HK-2 (cell line): ENCODE measurements at regions not wholly inside any gene's neighbourhood (a gene's known extent, or its start where the extent isn't known, plus 50 kb on each side); places are given as distances from the start of the nearest gene placed in this dataset.

Source experiments
- DNase-seq: peaks from one replicate; pipeline ENCODE4 v3.0.0-alpha.2; 2018; ENCODE audit not compliant: unreplicated experiment

DNA sequence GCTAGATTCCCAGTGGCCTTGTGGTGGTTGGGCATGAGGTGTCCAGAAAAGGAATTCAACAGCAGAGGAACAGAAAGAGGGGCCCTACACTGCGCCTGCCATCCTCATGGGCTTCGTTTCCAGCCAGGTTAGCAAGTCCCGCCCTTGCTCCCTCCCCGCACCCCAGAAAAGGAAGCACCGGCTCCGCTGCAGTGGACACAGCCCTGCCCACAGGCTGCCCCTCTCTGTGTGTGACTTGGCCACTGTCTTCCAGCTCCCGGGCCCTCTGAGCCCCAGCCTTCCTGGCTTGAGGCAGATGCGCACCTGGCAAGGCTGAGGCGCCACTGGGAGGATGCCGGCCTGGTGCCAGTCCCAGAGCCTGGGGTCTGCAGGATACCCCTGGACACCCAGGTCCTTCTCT, 305.0 kb upstream of the IRX4 start:
- DNase-seq = no peak

DNA sequence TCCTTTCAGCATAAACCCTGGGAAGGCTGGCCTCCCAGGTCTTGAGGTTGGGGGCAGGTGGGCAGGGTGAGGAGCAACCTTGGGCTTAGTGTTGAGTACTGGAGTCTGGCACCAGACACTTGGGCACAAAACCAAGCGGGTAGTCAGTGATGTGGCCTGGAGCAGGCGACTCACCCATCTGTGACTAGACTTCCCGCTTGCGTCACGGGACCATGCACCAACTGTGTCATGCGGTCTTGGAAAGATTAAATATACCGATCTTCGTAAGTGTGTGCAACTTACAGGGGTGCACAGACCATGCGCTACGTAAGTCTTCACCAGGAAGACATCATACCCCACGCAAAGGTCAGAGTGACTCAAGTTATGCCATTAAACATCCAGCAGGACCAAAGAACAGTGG, 304.4 kb upstream of the IRX4 start:
- no peak for DNase-seq

DNA sequence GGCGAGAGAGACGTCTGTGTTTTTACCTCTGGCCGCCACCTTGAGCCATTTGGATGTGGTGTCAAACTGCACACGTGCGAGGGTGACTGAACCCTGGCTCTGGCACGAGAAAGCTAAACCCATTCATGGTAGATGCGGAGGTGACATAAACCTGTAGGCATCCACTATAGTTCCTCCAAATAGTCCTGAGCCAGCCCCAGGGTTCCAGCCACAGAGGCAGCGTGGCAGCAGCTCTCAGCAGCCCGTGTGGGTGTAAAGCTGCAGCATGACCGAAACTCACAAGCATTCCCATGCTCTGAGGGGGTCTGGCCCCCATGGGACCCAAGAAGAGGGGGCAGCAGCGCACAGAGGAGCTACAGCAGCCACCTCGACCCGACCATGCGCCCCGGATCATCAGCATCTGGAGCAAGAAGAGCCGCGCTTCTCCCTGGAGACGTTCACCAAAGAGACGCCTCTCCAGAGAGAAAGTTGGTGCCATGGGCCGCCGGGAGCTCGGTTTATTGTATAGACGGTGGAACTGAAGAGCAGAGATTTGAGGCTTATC, 303.8 kb upstream of the IRX4 start:
- DNase-seq = no peak

DNA sequence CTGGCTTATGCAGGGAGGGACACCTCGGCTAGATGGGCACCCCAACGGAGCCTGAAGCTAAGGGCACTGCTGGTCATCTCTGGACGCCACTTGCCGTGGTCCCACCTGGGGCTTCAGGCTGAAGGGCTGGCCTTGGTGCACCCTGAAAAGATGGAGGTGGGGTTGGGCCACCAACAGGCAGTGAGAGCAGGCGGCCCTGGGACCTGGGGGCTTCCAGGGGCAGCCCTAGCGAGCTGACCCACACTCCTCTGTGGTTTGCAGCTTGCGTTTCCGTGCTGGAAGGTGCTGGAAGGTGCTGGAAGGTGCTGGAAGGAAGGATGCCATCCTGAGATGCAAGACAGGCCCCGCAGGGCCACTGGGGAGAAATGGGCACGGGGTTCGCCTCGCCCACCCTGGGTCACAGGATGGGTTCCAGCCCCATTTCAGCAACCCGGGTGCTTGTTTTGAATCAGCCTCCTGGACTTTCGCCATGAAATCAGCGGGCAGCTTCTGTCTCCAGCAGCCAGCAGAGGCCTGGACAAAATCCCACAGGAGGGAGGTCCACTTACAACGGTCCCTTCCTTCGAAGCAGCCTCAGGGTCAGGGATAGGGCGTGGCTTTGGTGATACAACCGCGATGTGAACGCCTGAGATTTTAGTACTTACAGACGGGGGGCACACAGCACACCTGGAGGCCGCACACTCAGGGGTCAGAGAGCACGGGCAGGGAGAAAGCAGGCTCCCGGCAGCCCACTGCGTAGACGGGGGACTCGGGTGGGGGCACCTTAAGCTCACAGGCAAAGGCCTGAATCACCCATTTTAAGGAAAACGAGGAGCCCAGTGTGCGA, 303.1 kb upstream of the IRX4 start:
- DNase-seq = no peak

DNA sequence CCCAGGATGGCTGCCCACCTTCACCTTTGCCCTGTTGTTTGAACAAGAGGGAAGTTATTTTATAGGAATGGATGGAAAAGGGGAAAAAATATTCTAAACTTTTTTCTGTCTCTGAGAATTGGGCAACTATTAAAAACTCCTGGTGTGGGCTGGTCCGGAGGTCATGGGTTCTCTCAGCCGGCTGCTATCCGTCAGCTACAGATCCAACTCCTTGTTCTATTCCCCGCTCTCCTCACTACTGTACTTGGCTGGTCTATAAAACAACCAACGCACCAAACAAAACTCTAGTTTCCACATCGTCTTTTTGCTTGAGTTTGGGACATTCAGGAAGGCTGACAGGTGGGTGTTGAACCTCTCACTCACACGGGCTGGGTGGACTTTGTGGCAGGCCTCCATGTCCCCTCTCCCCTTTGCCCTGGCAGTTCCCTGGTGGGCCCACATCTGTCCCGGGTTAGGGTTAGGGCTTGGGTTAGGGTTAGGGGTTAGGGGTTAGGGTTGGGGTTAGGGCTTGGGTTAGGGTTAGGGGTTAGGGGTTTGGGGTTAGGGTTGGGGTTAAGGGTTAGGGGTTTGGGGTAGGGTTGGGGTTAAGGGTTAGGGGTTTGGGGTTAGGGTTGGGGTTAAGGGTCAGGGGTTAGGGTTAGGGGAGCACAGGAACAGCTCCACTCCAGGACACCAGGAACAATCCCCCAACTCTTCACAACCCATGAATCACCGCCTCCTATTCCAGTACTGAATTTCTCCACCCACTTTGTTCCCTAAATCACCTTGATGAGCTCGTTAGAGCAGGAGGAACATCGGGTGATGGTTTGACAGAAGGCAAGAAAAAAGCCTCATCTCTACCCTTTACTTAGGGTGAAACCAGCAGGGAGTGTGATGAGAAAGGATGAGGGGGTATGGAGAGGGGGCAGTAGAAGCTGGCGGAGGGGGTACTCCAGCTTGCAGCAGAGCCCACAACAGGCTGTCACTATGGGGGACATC, 302.1 kb upstream of the IRX4 start:
- DNase-seq = no peak

DNA sequence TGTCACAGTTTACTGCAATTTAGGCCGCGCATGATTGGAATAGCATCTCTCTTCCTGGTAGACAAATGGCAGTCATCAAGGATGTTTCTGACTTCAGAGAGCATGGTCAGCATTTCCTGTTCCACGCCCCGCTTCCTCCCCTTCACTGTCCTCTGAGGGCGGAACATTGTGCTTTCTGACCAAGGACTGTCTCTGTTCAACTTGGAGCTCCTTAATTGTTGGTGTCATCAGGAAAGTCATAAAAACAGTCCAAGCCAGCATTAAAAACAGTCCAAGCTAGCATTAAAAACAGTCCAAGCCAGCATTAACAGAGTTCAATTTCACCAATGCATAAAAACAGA, 301.3 kb upstream of the IRX4 start:
- DNase-seq = no peak

DNA sequence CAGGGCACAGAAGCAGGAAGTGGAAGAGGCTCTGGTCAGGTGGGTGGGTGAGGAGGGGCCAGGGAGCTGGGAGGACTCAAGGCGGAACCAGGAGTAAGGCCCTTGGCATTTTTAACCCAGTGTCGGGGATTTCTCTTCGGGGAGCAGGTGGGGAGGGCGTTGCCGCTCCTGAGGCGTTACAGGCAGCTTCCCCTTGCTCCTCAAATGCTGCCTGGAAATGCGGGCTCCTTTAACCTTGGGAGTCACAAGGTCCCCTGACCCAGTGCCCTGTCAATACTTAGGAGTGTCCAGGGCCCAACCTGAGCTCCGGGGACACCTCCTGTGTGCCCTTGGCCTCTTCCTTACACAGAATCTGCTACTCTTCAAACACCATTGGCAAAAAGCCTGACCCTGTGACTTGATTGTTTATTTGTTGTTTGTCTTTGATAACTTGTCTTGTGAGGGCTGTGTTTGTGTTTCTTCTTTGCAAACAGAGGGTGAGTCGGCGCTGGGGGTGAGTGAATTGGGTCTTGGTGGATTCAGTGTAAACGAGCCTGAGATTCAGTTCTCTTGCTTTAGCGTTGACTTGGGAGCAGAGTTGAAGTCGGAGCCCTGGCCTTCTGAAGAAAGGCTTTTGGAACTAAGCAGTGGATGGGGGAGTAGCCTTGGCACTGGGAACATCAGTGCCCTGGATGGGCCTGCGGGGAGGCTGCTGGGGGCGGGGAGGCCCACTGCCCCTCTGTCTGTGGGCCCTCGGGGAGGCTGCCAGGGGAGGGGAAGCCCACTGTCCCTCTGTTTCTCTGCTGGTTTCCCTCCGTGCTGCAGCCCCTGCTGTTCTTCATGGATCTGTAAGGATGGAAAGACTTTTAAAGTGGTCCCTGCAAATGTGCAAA, 300.7 kb upstream of the IRX4 start:
- no peak for DNase-seq

DNA sequence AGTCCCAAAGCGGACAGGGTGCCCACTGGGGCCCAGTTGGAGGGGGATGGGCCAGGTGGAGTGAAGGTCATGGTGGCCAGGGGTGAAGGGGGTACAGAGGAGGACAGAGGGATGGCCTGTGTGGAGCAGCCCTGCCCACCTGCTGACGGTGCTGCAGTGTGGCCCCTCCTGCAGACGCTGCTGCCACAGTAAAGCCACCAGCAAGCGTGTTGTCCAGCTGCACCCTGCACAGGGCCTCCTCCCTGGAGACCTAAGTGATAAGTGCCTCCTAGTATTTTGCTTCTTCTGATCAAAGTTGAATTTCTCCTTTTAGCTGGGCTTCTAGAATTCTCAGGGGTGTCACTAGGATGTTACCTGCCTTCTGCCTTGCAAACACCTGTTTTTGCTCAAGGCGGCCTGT, 299.3 kb upstream of the IRX4 start:
- no peak for DNase-seq

DNA sequence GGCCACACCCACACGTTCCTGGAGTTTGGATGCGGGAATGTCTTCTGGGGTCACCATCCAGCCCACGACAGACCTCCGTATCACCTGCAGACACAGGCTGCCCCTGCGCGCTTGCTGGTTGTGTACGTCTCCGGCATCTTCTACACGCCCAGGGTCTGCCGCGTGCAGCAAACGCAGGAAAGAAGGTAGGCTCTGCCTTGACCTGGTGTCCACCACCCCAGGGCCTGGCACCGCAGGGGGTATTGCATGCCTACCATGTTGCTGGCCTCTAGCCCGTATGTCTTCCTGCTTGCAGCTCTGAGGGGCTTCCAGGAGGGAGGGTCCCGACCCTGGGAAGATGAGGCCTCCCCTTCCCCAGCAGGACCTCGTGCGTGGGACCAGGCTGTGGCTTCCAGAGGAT, 298.8 kb upstream of the IRX4 start:
- DNase-seq = no peak

DNA sequence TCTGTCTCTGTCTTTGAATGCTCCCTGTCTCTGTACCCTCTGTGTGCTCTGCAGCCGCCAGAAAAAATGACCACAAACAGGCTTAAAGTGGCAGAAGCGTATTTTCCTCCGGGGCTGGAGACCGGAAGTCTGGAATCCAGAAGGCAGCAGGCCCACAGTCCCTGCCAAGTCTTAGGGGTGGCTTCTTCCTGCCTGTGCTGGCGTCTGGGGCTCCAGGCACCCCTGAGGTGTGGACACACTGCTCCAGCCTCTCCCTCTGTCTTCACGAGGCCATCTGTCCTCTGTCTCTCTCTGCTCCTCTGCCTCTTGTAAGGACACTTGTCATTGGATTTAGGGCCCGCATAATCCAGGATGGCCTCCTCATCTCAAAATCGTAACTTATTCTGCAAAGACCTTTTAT, 298.4 kb upstream of the IRX4 start:
- DNase-seq = no peak

DNA sequence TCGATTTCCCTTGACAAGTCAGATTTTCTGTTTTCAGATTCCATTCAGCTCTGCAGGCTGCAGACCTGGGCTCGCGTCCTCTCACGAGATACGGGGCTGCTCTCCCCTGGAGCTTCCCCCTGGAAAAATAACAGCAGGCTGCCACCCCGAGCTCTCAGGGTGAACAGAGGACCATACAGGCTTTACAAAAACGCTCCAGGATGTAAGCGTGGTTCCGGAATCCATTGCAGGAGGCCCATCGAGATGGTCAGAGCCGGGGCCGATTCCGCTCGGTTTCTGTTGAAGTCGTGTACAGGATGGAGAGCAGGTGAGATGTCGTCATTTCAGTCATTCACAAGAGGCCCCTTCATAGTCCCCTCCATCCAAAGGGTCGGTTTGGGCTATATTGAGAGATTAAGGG, 297.7 kb upstream of the IRX4 start:
- no peak for DNase-seq

DNA sequence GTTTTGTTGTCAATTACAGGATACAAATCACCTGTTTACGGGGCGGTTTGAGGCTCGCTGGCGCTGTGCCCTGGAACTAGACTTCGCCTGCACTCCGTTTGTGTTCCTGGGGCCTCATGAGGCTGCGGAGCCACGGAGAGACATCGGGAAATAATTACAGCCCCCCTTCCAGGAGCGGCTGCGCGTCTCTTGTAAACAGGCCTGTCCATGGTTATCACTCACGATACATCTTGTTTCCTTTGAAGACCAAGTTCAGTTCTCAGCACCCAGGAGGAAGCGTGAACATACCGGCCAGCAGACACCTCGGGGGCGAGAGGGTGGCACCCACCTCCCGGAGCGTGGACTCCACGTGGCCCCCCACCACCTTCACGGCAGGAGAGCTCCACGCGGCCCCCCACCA, 297.1 kb upstream of the IRX4 start:
- DNase-seq = no peak

DNA sequence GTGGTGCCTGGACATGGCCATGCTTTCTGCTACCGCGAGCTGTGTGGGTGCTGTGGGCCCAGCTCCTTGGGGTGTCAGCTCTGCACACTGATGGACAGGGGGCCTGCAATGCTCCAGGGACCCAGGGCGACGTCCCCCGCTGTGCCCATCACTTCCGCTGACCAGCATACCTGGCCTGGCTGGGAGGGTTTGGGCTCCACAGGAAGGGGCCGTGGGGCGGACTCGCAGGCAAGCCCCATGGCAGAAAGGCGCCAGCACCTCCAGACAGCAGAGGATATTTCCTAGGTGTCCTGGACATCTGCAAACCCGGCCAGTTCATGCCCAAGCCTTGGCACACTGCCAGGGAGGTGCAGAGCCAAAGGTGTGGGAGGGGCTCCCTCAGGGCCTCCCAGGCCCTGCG, 295.8 kb upstream of the IRX4 start:
- DNase-seq = no peak

DNA sequence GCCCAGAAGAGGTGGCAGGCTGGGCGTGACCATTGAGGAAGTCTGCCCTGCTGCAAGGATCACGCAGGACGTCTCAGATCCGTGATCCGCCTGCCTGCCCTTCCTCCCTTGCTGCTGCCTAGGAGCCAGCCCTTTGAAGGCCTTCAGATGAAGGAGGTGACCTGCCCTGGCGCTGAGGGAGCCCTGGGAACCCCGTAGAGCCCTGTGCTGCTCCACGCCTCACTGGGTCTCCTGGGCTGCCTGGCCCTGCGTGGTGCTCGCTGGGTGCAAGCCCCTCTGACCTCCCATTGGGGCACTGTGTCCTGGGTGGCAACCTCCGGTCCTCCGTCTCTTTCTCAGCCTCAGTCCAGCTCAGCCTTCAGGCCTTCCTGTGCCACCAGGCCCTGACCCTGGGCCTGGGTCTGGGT, 295.3 kb upstream of the IRX4 start:
- no peak for DNase-seq

DNA sequence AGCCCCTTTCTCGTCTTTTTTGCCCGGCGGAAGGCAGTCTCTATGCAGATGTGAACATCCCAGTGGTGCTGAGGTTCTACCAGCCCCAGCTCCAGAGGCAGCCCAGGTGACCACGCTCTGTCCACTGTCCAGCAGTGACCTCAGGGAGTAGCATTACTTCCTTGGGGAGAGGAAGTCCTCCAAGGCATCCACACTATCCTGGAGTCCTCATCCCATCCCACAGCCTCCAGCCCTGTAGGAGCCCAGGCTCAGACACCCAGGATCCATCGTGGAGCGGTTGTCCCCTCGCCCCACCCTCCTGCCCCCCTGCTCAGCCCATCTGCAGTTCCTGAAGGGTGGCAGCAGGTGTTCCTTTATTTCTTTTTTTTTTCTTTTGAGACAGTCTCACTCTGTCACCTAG, 294.5 kb upstream of the IRX4 start:
- no peak for DNase-seq

DNA sequence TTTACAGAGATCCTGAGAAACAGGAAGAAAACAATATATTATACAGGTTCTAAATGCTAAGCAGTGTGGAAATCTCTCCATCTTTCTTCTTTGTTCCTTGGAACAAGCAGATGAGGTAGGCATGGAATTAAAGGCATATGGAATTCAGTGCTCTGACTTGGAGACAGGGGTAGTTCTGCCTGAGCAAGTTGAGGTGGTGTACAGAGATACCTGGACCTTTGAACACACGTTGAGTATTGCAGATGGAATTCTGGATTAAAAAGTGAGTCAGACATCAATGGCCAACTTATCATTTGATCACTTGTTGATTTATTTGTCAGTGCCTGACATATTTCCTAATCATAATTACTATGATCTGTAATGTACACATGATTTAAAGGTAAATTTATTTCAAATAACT, 293.9 kb upstream of the IRX4 start:
- DNase-seq = no peak

DNA sequence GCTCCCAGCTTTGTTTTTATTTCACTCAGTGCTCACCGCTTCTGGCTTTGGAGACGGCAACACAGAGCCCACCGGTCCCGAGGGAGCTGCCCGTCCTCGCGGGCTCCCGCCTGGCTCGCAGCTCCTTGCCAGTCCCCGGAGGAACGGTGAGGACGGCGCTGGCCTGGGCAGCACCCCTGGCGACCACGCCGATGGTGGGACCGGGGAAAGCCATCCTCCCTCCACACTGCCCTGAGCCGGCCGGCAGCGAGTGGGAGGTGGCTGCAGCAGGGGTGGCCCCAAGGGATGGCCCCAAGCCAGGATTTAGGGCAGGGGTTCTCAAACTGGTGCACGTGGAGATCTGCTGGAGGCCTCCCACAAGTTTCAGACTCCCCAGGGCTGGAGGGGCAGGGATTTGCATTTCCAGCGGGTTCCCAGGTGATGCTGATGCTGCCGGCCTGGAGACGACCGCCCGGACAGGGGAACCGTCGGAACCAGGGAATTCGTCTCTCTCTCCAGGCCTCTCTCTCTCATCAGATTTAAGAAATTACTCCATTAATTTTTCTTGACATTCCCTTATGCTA, 293.2 kb upstream of the IRX4 start:
- DNase-seq = no peak

DNA sequence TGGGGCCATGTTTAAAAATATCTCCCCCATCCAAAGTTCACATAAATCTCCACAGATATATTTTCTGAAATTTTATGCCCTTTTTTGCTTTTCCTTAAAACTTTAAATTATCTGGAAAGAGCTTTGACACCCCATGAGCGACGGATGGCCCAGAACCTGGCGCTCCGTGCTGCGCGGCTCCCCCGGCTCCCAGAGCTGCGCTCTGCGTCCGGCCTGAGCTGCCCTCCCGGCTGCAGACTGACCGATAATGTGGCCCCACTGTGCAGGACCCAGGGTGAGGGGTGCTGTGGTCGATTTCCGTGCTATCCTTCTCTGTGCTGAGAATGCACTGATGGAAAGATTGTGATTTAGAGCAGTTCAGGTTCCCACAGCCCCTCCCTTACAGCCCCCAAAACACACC, 292.3 kb upstream of the IRX4 start:
- DNase-seq = no peak

DNA sequence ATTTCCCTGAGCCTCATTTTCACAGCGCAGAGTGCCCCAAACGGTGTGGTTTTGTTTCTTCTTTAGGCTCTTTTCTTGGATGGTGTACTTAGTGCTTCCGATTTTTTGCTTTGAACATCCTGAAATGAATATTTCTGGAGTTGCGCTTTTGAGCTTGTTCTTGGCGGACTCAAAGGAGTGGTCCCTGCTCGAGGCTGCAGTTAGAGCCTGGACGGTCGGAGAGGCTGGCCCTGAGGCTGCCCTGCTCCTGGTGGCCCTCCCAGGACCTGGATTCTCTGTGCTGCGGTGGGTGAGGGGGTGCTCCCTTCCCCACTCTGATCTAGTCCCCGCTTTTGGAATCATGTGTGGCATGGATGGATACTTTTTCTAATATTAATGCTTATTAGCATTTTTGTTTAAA, 291.8 kb upstream of the IRX4 start:
- DNase-seq = no peak

DNA sequence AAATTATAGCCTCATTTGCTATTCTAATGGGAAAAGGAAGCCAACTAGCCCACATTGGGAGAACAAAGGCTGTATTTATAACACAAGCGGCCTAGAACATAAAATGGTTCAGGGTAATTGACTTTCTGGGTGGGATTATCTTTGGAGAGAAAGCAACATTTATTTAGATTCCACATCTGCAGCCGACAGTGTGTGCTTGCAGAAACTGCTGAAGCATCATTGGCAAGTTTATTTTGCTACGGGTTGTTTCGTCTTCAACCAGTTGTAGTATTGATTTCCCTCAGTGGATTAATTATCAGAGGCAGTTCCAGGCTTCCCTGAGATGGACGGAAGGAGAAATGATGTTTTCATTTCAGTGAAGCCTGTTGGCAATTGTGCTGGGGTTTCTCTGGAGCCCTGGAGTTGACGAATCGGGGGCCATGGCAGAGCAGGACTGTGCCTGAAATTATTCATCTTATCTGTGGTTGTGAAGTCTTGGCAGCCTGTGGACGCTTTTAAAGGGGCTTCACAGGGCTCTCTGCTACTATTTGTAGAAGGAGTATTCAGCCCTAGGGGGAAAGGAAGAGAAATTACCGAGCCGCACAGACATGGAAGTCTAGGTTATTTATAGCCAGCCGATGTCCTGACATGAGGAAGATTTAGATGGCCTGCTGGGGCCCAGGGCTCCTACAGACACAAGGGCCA, 290.6 kb upstream of the IRX4 start:
- DNase-seq = no peak

DNA sequence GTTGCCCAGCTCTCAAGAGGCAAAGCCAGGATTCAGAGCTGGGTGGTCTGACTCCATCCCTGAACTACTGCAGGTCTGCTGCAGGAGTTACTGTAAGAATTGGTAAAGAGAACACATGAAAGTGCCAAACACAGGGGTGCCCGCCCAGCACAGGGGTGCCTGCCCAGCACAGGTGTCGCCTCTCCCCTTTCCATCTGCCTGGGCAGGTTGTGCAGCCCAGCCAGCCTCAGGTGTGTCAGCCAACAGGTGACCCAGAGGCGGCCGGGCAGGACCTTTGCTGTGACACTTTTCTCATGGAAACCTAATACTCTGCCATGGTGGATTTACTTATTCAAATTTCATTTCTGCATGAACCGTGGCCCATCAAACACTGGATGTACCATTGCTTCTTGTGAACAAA, 289.7 kb upstream of the IRX4 start:
- no peak for DNase-seq
